ENCODE measurements at regions not wholly inside any gene's neighbourhood (a gene's known extent, or its start where the extent isn't known, plus 50 kb on each side); places are given as distances from the start of the nearest gene placed in this dataset.
A peak's percentile ranks its signal among the peaks of the same experiment; 100 is the strongest.

- Mint-ChIP-seq H3K27ac (no peak overlapping the region), H3K4me3 (no peak overlapping the region), H3K4me1 (no peaks in the 10 kb centered on the region), H3K36me3 (ENCODE audit: low read depth) (no peaks in the 10 kb centered on the region), H3K27me3 (no peaks in the 10 kb centered on the region)
- H3K9me3 ChIP-seq (ENCODE audit: control insufficient read depth, low read length, poor library complexity, severe bottlenecking) = no peaks in the 10 kb centered on the region
- no peak for DNase-seq
- no peak for ATAC-seq
Observed at GRCh38 chr6:145540741-145541140, 194.6 kb downstream of the EPM2A start.

GRCh38 chr6:145544041-145544440 is 191.3 kb downstream of the EPM2A start:
- H3K9me3 ChIP-seq (ENCODE audit: control insufficient read depth, low read length, poor library complexity, severe bottlenecking) = no peaks in the 10 kb centered on the region
- Mint-ChIP-seq H3K27me3 (peaks cover 6% of the 10 kb centered on the region), H3K36me3 (ENCODE audit: low read depth) (no peaks in the 10 kb centered on the region), H3K27ac (no peak overlapping the region), H3K4me1 (no peaks in the 10 kb centered on the region), H3K4me3 (no peak overlapping the region)
- ATAC-seq (no peak), DNase-seq (no peak)

- ATAC-seq (no peak), DNase-seq (no peak)
- H3K4me1 Mint-ChIP-seq = no peaks in the 10 kb centered on the region
- peaks cover 6% of the 10 kb centered on the region for H3K27me3 Mint-ChIP-seq
- H3K27ac Mint-ChIP-seq = no peak overlapping the region
- H3K36me3 Mint-ChIP-seq (ENCODE audit: low read depth) = no peaks in the 10 kb centered on the region
- no peaks in the 10 kb centered on the region for H3K9me3 ChIP-seq (ENCODE audit: control insufficient read depth, low read length, poor library complexity, severe bottlenecking)
- H3K4me3 Mint-ChIP-seq = no peak overlapping the region
Observed at GRCh38 chr6:145544514-145544913, 190.8 kb downstream of the EPM2A start.

GRCh38 chr6:145546265-145546664 is 189.1 kb downstream of the EPM2A start:
- no peaks in the 10 kb centered on the region for H3K9me3 ChIP-seq (ENCODE audit: control insufficient read depth, low read length, poor library complexity, severe bottlenecking)
- no peak for ATAC-seq
- Mint-ChIP-seq H3K4me1 (no peaks in the 10 kb centered on the region), H3K4me3 (no peak overlapping the region), H3K27ac (no peak overlapping the region), H3K36me3 (ENCODE audit: low read depth) (no peaks in the 10 kb centered on the region), H3K27me3 (peaks cover 6% of the 10 kb centered on the region)
- DNase-seq = no peak

- Mint-ChIP-seq H3K36me3 (ENCODE audit: low read depth) (no peaks in the 10 kb centered on the region), H3K27me3 (peaks cover 6% of the 10 kb centered on the region), H3K4me3 (no peak overlapping the region), H3K27ac (no peak overlapping the region), H3K4me1 (no peaks in the 10 kb centered on the region)
- ATAC-seq (no peak), DNase-seq (no peak)
- H3K9me3 ChIP-seq (ENCODE audit: control insufficient read depth, low read length, poor library complexity, severe bottlenecking) = no peaks in the 10 kb centered on the region
Observed at GRCh38 chr6:145547594-145548335, 187.6 kb downstream of the EPM2A start.

GRCh38 chr6:145548933-145549648 is 186.2 kb downstream of the EPM2A start:
- Mint-ChIP-seq H3K36me3 (ENCODE audit: low read depth) (no peaks in the 10 kb centered on the region), H3K4me1 (no peaks in the 10 kb centered on the region), H3K4me3 (no peak overlapping the region), H3K27ac (no peak overlapping the region), H3K27me3 (peaks cover 6% of the 10 kb centered on the region)
- H3K9me3 ChIP-seq (ENCODE audit: control insufficient read depth, low read length, poor library complexity, severe bottlenecking) = no peaks in the 10 kb centered on the region
- ATAC-seq (no peak), DNase-seq (no peak)

GRCh38 chr6:145551164-145551563 is 184.2 kb downstream of the EPM2A start:
- Mint-ChIP-seq H3K36me3 (ENCODE audit: low read depth) (no peaks in the 10 kb centered on the region), H3K27me3 (peaks cover 6% of the 10 kb centered on the region), H3K4me3 (no peak overlapping the region), H3K4me1 (no peaks in the 10 kb centered on the region), H3K27ac (no peak overlapping the region)
- no peaks in the 10 kb centered on the region for H3K9me3 ChIP-seq (ENCODE audit: control insufficient read depth, low read length, poor library complexity, severe bottlenecking)
- ATAC-seq = no peak
- DNase-seq = no peak

- H3K36me3 Mint-ChIP-seq (ENCODE audit: low read depth) = no peaks in the 10 kb centered on the region
- no peak overlapping the region for H3K4me3 Mint-ChIP-seq
- ATAC-seq (no peak), DNase-seq (no peak)
- no peaks in the 10 kb centered on the region for H3K27me3 Mint-ChIP-seq
- H3K27ac Mint-ChIP-seq = no peak overlapping the region
- H3K9me3 ChIP-seq (ENCODE audit: control insufficient read depth, low read length, poor library complexity, severe bottlenecking) = no peaks in the 10 kb centered on the region
- H3K4me1 Mint-ChIP-seq = no peaks in the 10 kb centered on the region
Observed at GRCh38 chr6:145555084-145555483, 180.2 kb downstream of the EPM2A start.

GRCh38 chr6:145557474-145557873 is 177.8 kb downstream of the EPM2A start:
- no peaks in the 10 kb centered on the region for H3K4me1 Mint-ChIP-seq
- H3K36me3 Mint-ChIP-seq (ENCODE audit: low read depth) = no peaks in the 10 kb centered on the region
- H3K4me3 Mint-ChIP-seq = no peak overlapping the region

GRCh38 chr6:145559836-145560235 is 175.5 kb downstream of the EPM2A start:
- no peak for ATAC-seq
- peaks cover 5% of the 10 kb centered on the region for H3K27me3 Mint-ChIP-seq

More at GRCh38 chr6:145557474-145557873, 177.8 kb downstream of the EPM2A start:
- no peak overlapping the region for H3K27ac Mint-ChIP-seq
- peaks cover 5% of the 10 kb centered on the region for H3K27me3 Mint-ChIP-seq
- ATAC-seq (no peak), DNase-seq (no peak)
- no peaks in the 10 kb centered on the region for H3K9me3 ChIP-seq (ENCODE audit: control insufficient read depth, low read length, poor library complexity, severe bottlenecking)

GRCh38 chr6:145561095-145562072 is 173.9 kb downstream of the EPM2A start:
- Mint-ChIP-seq H3K4me1 (no peaks in the 10 kb centered on the region), H3K27me3 (peaks cover 5% of the 10 kb centered on the region), H3K36me3 (ENCODE audit: low read depth) (no peaks in the 10 kb centered on the region), H3K27ac (no peak overlapping the region), H3K4me3 (no peak overlapping the region)
- no peak for ATAC-seq
- DNase-seq = no peak
- no peaks in the 10 kb centered on the region for H3K9me3 ChIP-seq (ENCODE audit: control insufficient read depth, low read length, poor library complexity, severe bottlenecking)

More at GRCh38 chr6:145559836-145560235, 175.5 kb downstream of the EPM2A start:
- Mint-ChIP-seq H3K4me3 (no peak overlapping the region), H3K36me3 (ENCODE audit: low read depth) (no peaks in the 10 kb centered on the region), H3K27ac (no peak overlapping the region), H3K4me1 (no peaks in the 10 kb centered on the region)
- no peaks in the 10 kb centered on the region for H3K9me3 ChIP-seq (ENCODE audit: control insufficient read depth, low read length, poor library complexity, severe bottlenecking)
- DNase-seq = no peak

- H3K27ac Mint-ChIP-seq = peak overlapping the region; percentile 1
- H3K36me3 Mint-ChIP-seq (ENCODE audit: low read depth) = no peaks in the 10 kb centered on the region
- H3K9me3 ChIP-seq (ENCODE audit: control insufficient read depth, low read length, poor library complexity, severe bottlenecking) = no peaks in the 10 kb centered on the region
- no peak for ATAC-seq
- no peaks in the 10 kb centered on the region for H3K4me1 Mint-ChIP-seq
- peaks cover 5% of the 10 kb centered on the region for H3K27me3 Mint-ChIP-seq
- H3K4me3 Mint-ChIP-seq = no peak overlapping the region
- DNase-seq = no peak
Observed at GRCh38 chr6:145562771-145563615, 172.3 kb downstream of the EPM2A start.

Measured in T-helper 17 cell (primary cell).